ENCODE measurements at regions not wholly inside any gene's neighbourhood (a gene's known extent, or its start where the extent isn't known, plus 50 kb on each side); places are given as distances from the start of the nearest gene placed in this dataset.
"Not testable (repeated sequence)": the region's sequence is repeated elsewhere in the genome, so short reads cannot be mapped to it uniquely, and the experiment has no call there.

GRCh38 chr6:164048840-164049516 is 634.5 kb downstream of the QKI start:
- no peak for DNase-seq

GRCh38 chr6:164045082-164045481 is 630.6 kb downstream of the QKI start:
- no peak for DNase-seq

- DNase-seq, result not testable (repeated sequence)
Observed at GRCh38 chr6:164043656-164044055, 629.1 kb downstream of the QKI start.

GRCh38 chr6:164042212-164042611 is 627.7 kb downstream of the QKI start:
- DNase-seq, result no peak

GRCh38 chr6:164040994-164041393 is 626.5 kb downstream of the QKI start:
- no peak for DNase-seq

- no peak for DNase-seq
Observed at GRCh38 chr6:164039954-164040375, 625.4 kb downstream of the QKI start.

GRCh38 chr6:164037171-164037870 is 622.8 kb downstream of the QKI start:
- DNase-seq, result no peak

- DNase-seq, result no peak
Observed at GRCh38 chr6:164035900-164036485, 621.5 kb downstream of the QKI start.

- DNase-seq, result no peak
Observed at GRCh38 chr6:164034602-164035140, 620.2 kb downstream of the QKI start.

- DNase-seq, result no peak
Observed at GRCh38 chr6:164025180-164025579, 610.7 kb downstream of the QKI start.

GRCh38 chr6:164023535-164023934 is 609.0 kb downstream of the QKI start:
- no peak for DNase-seq

GRCh38 chr6:164022632-164023031 is 608.1 kb downstream of the QKI start:
- no peak for DNase-seq

- DNase-seq, result no peak
Observed at GRCh38 chr6:164021589-164022250, 607.2 kb downstream of the QKI start.

- no peak for DNase-seq
Observed at GRCh38 chr6:164020142-164020541, 605.6 kb downstream of the QKI start.

- DNase-seq, result no peak
Observed at GRCh38 chr6:164018133-164018532, 603.6 kb downstream of the QKI start.

- no peak for DNase-seq
Observed at GRCh38 chr6:164016056-164016455, 601.5 kb downstream of the QKI start.

GRCh38 chr6:164015088-164015484 is 600.6 kb downstream of the QKI start:
- no peak for DNase-seq

GRCh38 chr6:164014346-164015087 is 600.0 kb downstream of the QKI start:
- DNase-seq, result no peak

- no peak for DNase-seq
Observed at GRCh38 chr6:164013480-164014208, 599.1 kb downstream of the QKI start.

- DNase-seq, result no peak
Observed at GRCh38 chr6:164011321-164011720, 596.8 kb downstream of the QKI start.

GRCh38 chr6:164010441-164011103 is 596.1 kb downstream of the QKI start:
- DNase-seq, result no peak
